ENCODE measurements at regions not wholly inside any gene's neighbourhood (a gene's known extent, or its start where the extent isn't known, plus 50 kb on each side); places are given as distances from the start of the nearest gene placed in this dataset.

- no TSS peak for BruUV-seq (replicated peaks)
- DNase-seq (ENCODE audit: low read depth, low spot score) (no peak), ATAC-seq (no peak)
- TF ChIP-seq POLR2A (IDR thresholded peaks at IDR 0.05; ENCODE audit: borderline replicate concordance, extremely low read depth, insufficient read depth, insufficient read length) (no peak), RAD21 (IDR thresholded peaks at IDR 0.05; ENCODE audit: low read depth) (no peak), ELF1 (IDR thresholded peaks at IDR 0.05; ENCODE audit: borderline replicate concordance, low read depth) (no peak), ZBTB33 (IDR thresholded peaks at IDR 0.05; ENCODE audit: extremely low read depth, insufficient replicate concordance, low read length) (no peak), CEBPB (IDR thresholded peaks at IDR 0.05; ENCODE audit: low read depth) (no peak), TCF7L2 (IDR thresholded peaks at IDR 0.05; ENCODE audit: borderline replicate concordance, extremely low read depth, insufficient read depth, insufficient read length) (no peak), EZH2 (IDR thresholded peaks at IDR 0.05) (no peak), ATF3 (IDR thresholded peaks at IDR 0.05) (no peak), REST (IDR thresholded peaks at IDR 0.05; ENCODE audit: low read depth) (no peak), SP1 (IDR thresholded peaks at IDR 0.05; ENCODE audit: low read depth) (no peak), YY1 (IDR thresholded peaks at IDR 0.05; ENCODE audit: extremely low read depth, insufficient replicate concordance, low read depth, low read length) (no peak), EZH2phosphoT487 (IDR thresholded peaks at IDR 0.05; ENCODE audit: borderline replicate concordance) (no peak), SIN3A (IDR thresholded peaks at IDR 0.05; ENCODE audit: low read depth) (no peak), ZFX (IDR thresholded peaks at IDR 0.05) (no peak), CBX3 (IDR thresholded peaks at IDR 0.05; ENCODE audit: low read depth) (no peak), POLR2AphosphoS5 (IDR thresholded peaks at IDR 0.05; ENCODE audit: low read depth, low read length) (no peak), ZNF274 (IDR thresholded peaks at IDR 0.05; ENCODE audit: low read depth, low read length) (no peak), CTCF (IDR thresholded peaks at IDR 0.05 in 2 of 3, conservative IDR thresholded peaks at IDR 0.05 in 1 of 3; ENCODE audit: borderline replicate concordance in 1 of 3, insufficient read depth in 1 of 3, low read depth in 2 of 3, low read length in 2 of 3) (no peak), EGR1 (IDR thresholded peaks at IDR 0.05; ENCODE audit: low read depth) (no peak)
- no peaks in the 10 kb centered on the region for H3K9me3 ChIP-seq (ENCODE audit: control insufficient read depth in 1 of 2, insufficient read depth in 1 of 2, low read depth in 1 of 2, low read length in 2 of 2)
- H2AFZ ChIP-seq (ENCODE audit: low read depth, low read length, poor library complexity, severe bottlenecking) = no peak overlapping the region
- H3K9ac ChIP-seq (ENCODE audit: low read length) = no peak overlapping the region
- H3K4me1 ChIP-seq (ENCODE audit: control insufficient read depth in 1 of 2, insufficient read depth in 2 of 2, low read length in 2 of 2) = no peaks in the 10 kb centered on the region
- ChIA-PET RAD21 (ENCODE audit: low non-redundant PET in 1 of 2, low total read pairs in 2 of 2, uncharacterized antibody in 2 of 2, unreplicated experiment in 2 of 2) (no interaction called here), CTCF (no interaction called here), POLR2A (no interaction called here)
- intact Hi-C loops (cut with micrococcal nuclease) = no loop called here
- no peak overlapping the region for H3K4me3 ChIP-seq (replicated peaks in 1 of 2; ENCODE audit: low read depth in 1 of 2, low read length in 2 of 2)
- H3K79me2 ChIP-seq (ENCODE audit: insufficient read depth, low read length) = no peaks in the 10 kb centered on the region
- no peak overlapping the region for H3K4me2 ChIP-seq (ENCODE audit: low read length)
- no peaks in the 10 kb centered on the region for H3K36me3 ChIP-seq (ENCODE audit: control insufficient read depth in 1 of 2, insufficient read depth in 2 of 2, low read length in 2 of 2)
- H3K27ac ChIP-seq (ENCODE audit: low read depth, low read length) = no peak overlapping the region
- peaks cover 60% of the 10 kb centered on the region; the same call in 1 of the 2 replicates for H3K27me3 ChIP-seq (ENCODE audit: insufficient read depth, low read length)
- no peaks in the 10 kb centered on the region for H3K9me2 ChIP-seq (ENCODE audit: insufficient read depth)
- no peaks in the 10 kb centered on the region for H4K20me1 ChIP-seq (ENCODE audit: insufficient read depth)
These were observed 210.1 kb upstream of the MVB12B start for GRCh38 chr9:126116351-126117157.

All from HCT116 (cell line).